ENCODE measurements at regions not wholly inside any gene's neighbourhood (a gene's known extent, or its start where the extent isn't known, plus 50 kb on each side); places are given as distances from the start of the nearest gene placed in this dataset.

DNA sequence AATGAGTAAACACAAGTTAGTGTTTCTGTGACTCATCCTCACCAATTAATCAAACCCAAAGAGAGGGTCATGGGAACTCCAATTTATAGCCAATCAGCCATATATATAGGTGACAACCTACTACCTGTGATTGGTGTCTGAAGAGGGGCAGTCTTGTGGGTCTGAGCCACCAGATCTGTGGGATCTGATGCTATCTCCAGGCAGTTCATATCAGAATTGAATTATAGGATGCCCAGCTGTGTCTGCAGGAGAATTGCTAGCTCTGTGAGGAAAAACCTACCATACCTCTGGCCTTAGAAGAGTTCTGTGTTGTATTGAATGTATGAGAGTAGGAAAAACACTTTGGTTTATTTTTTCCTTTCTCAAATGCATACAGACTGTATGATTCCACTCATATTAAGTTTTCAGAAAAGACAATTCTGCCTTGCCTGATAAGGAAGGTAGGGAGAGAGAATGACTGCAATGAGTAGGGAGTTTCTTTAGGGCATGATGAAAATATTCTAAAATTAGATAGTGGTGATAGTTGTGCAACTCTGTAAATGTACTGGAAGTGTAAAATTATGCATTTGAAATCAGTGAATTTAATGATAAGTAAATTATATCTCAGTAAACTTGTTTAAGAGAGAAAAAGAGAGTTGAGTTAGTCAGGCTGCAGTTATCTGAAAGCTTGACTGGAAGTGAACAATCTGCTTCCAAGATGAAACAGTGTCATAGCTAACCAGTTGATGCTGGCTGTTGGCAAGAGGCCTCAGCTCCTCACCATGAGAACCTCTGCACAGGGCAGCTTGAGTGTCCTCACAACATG is 274.9 kb downstream of the AUH start:
- in situ Hi-C loops (cut with MboI; ENCODE audit: low sequenced_read_pairs) = no loop called here

DNA sequence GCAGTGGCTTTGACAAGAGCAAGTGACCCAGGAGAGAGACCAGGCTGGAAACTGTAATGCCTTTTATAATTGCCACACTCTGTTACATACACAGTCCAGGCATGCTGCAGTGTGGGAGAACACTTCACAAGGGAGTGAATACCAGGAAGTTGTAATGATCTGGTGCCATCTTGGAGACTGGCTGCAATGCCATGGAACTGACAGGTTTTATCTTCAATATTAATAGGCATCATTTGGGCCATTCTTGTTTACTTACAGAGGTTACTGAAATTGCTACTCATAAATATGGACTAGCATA is 274.3 kb downstream of the AUH start:
- in situ Hi-C loops (cut with MboI; ENCODE audit: low sequenced_read_pairs) = no loop called here

DNA sequence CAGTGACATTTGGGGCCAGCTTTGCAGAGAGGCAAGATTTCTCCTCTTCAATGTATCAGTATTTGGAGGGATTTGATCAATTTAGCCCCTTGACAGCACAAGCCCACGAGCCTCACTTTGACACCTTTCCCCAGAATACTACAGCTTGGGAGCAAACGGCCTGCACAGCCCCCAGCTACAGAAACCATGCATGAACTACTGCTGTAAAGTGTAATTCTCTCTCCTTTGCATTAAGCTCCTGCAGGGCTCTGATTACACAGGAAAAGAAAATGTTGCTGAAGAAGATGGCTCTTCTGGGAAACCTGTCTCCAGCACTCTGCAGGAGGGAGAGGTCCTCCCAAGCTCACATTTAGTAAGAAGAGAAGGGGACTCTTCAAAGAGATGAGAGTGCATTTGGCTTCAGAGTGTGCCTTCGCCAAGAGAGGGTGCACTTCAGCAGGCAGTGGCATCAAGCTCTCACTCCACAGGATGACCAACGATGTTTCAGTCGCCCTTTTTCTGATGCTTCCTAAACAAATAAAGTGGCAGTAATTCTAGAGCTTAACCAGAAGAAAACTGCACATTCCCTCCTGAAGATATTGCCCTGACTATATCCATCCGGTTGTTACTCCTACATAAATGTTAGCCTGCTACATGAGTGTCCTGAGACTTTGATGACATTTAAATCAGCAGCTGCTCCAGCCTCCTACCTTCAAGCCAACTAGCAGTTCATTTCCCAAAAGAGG is 272.2 kb downstream of the AUH start:
- in situ Hi-C loops (cut with MboI; ENCODE audit: low sequenced_read_pairs) = no loop called here

DNA sequence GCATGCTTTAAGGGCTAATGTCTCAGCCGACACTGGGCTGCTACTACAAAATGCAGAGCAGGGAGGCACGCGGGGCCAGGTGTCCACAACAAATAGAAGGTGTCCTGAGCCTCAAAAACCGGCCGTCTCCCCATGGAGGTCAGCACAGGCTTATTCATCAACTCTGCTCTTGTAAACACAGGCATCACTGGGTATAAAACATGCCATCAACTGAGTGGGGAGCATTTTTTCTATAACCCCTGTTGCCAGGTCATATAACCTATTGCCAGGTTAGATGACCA is 271.6 kb downstream of the AUH start:
- in situ Hi-C loops (cut with MboI; ENCODE audit: low sequenced_read_pairs) = no loop called here

DNA sequence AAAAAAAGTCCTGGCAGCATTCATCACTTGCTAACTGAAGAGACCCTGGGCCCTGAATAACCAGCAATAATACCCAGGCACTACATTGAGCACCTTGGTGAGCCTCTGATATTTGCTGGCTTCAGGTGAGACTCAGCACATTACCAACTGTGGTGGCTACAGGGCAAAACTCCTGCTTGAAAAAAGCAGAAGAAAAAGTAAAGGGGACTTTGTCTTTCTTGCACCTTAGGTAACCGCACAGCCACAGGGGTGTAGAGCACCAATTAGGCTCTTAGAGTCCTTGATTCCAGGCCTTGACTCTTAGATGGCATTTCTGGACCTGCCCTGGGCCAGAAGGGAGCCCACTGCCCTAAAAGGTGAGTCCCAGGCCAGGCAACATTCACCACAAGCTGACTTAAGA is 269.5 kb downstream of the AUH start:
- in situ Hi-C loops (cut with MboI; ENCODE audit: low sequenced_read_pairs) = no loop called here

DNA sequence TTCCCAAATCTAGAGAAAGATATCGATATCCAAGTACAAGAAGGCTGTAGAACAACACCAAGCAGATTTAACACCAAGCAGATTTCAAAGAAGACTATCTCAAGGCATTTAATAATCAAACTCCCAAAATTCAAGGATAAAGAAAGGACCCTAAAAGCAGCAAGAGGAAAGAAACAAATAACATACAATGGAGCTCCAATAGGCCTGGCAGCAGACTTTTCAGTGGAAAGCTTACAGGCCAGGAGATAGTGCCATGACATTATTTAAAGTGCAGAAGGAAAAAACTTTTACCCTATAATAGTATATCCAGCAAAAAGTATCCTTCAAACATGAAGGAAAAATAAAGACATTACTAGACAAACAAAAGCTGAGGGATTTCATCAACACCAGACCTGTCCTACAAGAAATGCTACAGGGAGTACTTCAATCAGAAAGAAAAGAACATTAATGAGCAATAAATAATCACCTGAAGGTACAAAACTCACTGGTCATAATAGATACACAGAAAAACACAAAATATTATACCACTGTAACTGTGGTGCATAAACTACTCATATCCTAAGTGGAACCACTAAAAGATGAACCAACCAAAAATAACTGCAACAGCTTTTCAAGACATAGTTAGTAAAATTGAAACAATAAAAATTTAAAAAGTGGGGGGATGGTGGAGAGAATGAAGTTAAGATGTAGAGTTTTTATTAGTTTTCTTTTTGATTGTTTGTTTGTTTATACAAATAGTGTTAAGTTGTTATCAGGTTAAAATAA is 267.2 kb downstream of the AUH start:
- in situ Hi-C loops (cut with MboI; ENCODE audit: low sequenced_read_pairs) = no loop called here

DNA sequence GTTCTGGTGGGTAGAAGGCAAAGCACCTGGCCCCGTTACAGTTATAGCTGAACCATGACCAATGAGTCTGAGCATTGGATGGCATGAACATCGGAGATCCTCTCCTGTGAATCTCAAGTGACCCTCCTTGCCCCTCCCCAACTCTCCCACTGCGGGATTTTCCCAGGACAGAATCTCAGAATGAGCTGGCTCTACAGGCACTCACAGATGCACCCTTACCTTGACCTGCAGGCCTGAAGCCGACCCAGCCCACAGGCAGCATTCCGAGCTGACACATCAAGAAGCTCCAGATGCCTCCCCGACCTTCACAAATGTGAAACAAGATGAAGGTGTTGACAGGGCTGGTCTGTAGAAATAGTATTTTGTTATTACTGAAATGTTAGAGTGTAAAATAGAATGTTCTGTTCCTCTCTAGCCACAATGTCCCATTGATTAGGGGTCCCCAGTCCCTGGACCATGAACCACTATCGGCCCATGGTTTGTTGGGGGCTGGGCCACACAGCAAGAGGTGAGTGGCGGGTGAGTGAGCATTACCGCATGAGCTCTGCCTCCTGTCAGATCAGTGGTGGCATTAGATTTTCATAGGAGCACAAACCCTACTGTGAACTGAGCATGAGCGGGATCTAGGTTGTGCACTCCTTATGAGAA is 263.4 kb downstream of the AUH start:
- in situ Hi-C loops (cut with MboI; ENCODE audit: low sequenced_read_pairs) = no loop called here

DNA sequence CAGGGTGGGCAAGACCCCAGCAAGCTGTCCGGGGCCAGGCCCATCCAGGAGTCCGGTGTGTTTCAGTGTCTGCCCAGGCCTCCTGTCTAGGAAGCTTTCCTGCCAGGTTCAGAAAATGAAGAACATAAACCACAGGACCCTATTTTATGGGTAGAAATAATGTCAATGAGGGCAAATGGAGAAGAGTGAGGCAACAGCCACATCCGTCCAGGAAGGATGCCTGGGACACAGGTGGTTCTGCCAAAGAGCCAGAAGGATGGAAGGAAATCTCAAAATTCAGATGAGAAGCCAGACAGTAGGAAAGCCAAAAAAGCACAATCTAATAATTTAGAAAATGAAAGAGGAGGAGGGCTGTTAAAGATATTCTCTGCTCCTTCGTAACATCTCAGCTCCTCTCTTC is 262.3 kb downstream of the AUH start:
- in situ Hi-C loops (cut with MboI; ENCODE audit: low sequenced_read_pairs) = no loop called here

DNA sequence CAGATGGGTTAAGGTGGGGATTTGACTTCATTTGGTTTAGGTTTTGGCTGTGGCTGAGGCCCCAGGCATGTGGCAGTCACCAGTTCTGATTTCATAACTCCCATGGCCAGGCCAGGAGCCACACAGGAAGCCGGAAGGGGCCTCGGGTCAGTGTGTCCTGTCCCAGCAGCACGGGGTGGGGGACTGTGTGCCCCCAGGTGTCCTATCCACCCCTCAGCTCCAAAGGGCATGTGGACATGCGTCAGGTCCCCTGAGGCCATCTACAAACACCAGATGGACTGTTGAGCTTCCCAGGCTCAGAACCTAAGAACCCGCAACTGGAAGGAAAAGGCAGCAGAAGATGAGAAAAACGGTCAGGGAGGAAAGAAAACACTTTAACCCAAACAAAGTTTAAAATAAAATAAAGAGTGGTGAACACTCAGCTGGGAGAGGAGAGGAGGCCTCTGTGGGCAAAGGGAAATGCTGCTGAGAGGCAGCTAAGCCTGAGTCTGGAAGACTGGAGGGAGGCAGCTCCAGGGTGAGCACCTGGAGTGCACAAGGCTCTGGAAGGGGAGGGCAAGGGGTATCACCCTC is 260.8 kb downstream of the AUH start:
- in situ Hi-C loops (cut with MboI; ENCODE audit: low sequenced_read_pairs) = no loop called here

DNA sequence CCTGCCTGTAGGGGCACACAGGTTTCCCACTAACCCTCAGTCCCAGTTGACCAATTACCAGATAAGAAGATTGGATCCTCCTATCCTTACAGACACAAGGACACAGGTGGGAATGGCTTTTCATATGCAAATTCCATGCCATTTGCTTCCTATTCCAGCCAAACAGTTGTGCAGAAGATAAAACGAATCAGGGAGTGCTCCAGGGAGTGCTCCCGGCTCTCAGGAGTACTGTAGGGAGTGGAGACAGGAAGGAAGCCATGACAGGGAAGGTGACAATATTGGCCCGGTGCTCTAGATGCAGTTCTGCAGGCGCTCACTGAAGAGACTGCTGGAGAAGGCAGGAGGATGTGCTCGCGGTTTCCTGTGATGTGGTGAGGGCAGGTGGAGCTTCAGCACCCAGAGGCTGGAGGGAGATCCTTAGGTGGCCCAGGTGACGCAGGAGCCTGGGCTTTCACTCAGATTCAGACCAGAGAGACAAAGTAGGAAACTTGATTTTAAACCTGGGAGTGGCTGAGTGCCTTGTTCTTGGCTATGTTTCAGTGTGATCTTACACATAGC is 260.0 kb downstream of the AUH start:
- in situ Hi-C loops (cut with MboI; ENCODE audit: low sequenced_read_pairs) = no loop called here

DNA sequence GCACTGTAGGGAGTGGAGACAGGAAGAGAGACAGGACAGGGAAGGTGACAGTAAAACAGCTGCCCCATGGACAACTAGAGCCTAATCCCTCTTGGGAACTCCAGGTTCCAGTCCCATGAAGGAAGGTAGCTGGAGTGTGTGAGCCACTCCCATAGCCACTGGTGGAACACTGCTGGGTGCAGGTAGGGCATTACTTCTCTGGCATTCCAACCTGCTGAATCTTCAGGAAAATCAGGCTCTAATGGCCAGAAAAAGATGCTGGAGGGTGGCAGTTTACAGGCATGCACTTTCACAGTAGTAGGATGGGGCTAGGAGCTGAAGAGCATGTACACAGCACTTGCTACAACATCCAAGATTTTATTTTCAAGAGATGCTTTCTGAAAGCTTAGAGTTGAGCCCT is 259.4 kb downstream of the AUH start:
- in situ Hi-C loops (cut with MboI; ENCODE audit: low sequenced_read_pairs) = no loop called here

DNA sequence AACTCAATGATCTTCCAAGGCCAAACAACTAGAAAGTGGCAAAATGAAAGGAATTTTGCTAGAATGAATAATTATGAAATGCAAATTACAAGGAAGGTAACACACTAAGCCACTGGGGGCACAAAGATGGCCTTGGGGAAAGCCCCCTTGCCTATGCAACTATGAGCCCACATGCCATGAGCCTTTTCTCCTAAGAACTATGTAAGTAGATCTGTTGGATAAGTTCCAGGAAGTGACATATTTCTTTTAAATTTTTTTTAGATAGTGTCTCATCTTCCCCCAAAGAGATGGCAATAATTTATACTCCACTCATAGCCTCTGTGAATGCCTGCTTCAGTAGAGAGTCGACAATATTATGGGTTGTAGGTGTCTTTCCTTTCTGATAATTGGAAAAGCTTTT is 257.8 kb downstream of the AUH start:
- in situ Hi-C loops (cut with MboI; ENCODE audit: low sequenced_read_pairs) = no loop called here

DNA sequence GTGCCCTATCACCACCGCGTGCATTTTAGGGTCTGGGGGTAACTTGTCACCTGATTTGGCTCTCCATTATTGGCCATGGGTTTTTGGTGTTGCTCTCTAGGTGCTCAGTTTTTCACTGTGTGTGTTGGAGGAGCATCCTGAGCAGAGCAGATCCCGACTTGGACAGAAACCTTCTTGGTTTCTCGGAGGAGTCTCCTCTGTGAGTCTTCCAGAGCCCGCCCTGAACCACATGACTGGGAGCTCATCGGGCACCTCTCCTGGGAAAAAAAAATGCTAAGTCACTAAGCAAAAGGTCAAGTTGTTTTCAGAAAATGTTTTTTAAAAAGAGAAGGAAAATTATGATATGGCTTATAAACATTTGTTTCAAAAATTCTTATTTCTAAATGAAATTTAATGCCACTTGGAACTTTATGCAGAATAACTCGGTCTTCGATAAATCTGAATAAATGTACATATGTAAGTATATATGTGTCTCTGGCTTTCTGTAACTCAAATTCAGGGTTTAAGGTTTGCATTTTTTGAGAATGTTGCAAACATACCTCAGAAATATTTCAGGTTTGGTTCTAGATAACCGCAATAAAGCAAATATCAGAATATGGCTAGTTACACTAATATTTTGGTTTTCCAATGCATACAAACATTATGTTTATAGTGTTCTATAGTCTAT is 255.2 kb downstream of the AUH start:
- in situ Hi-C loops (cut with MboI; ENCODE audit: low sequenced_read_pairs) = no loop called here

DNA sequence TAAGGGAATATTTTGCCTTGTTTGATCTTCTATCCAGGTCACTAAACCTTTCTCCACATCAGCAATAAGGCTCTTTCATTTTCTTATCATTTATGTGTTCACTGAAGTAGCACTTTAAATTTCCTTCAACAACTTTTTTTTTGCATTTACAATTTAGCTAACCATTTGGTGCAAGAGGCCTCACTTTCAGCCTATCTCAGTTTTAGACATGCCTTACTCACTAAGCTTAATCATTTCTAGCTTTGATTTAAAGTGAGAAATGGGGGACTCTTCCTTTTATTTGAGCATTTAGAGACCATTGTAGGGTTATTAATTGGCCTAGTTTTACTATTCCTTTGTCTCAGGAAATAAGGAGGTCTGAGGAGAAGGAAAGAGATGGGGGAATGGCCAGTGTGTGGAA is 250.5 kb downstream of the AUH start:
- in situ Hi-C loops (cut with MboI; ENCODE audit: low sequenced_read_pairs) = no loop called here

DNA sequence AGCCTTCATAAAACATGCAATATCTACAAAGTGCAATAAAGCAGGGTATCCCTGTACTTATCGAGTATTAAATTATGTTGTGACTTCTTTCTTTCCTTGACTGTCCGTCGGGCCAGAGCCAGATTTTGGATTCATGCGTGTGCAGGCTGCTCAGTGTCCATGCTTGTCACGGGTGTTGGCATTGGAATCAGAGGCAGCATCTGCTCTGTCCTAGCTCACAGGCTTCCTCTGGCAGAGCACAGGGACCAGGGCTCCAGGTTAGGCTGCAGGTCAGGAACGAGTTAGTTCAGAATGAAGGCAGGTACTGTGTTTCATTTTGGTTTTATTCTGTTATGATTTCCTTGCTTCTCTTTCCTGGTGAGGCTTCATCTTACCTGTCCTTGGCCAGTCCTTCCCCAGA is 249.8 kb downstream of the AUH start:
- in situ Hi-C loops (cut with MboI; ENCODE audit: low sequenced_read_pairs) = no loop called here

DNA sequence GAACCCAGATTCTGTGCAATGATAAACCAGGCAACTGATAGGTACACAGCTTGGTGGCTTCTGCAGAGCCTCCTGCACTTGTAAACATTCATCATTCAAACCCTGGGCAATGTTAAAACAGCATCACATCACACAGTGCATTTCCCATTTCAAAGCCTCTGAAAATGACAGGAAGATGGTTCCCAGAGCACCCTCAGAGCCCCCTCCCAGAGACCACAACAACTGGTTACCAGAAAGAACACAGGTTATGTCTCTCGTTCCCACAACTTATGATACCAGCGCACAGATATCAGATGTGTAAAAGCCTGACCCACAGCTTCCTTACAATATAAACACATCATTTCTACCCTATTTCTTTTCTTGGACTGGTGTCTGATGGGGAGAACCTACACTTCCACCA is 248.7 kb downstream of the AUH start:
- in situ Hi-C loops (cut with MboI; ENCODE audit: low sequenced_read_pairs) = no loop called here

DNA sequence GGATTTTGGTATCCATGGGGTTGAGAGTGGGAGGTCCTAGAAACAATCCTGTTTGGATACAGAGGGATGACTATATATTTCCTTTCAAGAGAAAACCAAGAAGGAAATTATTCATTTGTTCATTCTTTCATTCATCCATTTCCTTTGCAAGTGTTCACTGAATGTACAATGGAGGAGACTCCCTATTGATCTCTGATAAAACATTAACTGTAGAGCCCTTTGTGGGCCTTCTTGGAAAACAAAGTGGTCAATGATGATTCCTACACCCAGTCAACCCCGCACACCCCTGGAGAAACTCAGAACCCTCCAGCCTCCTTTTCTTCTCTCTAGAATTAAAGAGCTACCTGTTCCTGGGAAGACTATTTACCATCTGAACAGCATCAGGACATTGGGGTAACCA is 247.3 kb downstream of the AUH start:
- in situ Hi-C loops (cut with MboI; ENCODE audit: low sequenced_read_pairs) = no loop called here

DNA sequence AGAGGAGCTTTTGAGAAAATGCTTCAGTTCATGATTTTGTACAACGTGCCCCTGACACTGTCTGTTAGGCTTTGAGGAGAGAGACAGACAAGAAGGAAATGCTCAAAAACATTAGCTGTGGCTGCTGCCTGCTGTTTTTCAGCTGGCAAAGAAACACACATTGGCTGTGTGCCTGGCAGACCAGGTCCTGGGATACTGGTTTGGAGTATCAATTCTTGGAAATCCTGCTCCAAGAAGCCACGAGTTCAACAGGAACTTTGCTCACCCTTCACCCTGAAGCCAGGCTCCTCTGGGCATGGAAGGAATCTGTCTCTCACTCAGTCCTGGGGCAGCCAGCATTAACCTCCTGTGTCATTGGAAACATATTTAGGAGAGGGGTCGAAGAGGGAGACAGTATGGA is 245.5 kb downstream of the AUH start:
- in situ Hi-C loops (cut with MboI; ENCODE audit: low sequenced_read_pairs) = no loop called here

DNA sequence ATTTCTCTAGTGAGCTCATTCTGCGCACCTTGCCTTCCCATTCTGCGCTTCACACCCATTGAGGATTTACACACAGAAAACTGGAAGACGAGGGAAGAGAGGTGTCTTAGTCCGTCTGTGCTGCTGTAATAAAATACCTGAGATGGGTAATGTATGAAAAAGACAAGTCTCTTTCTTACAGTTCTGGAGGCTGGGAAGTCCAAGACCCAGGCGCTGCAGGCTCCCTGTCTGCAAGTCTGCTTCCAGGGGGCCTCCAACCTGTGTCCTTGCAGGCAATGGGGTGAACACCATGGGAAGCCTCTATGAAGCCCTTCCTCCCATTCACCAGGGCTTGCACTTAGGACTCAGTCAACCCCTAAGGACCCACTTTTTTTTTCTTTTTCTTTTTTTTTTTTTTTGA is 245.0 kb downstream of the AUH start:
- in situ Hi-C loops (cut with MboI; ENCODE audit: low sequenced_read_pairs) = no loop called here

DNA sequence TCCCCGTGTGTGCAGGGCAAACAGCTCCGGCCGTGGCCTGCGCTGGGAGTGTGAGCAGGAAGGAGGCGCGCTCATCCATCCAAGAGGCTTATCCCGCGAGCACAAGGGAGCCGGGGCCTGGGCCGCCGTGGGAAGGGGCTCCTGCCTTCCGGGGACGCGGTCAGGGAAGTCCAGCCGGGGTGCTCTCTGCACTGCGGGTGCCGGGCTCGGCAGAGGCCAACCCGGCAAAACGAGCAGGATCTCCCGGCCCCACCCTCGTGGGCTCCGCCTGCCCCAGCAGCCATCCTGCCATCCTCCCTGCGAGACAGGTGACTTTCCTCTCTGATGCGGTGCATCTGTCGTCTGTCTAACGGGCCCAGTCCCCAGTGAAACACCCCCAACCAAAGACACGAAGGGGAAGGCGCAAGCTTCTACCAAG is 244.2 kb downstream of the AUH start:
- in situ Hi-C loops (cut with MboI; ENCODE audit: low sequenced_read_pairs) = no loop called here

All from HL-60/S4 treated with retinoic acid at 250 ng/mL for 4 days and 3 days (cell line).